Psoas muscle (tissue), 7 donors: ENCODE measurements at regions not wholly inside any gene's neighbourhood (a gene's known extent, or its start where the extent isn't known, plus 50 kb on each side); places are given as distances from the start of the nearest gene placed in this dataset.

Experiments used
- ATAC-seq, 4 donors: fragments of 200-7000 bp; cut with Tn5 transposase; one replicate each; pipeline ENCODE4 v1.9.1; 2020; ENCODE audit warnings: moderate library complexity in 3 of 4, mild to moderate bottlenecking in 2 of 4
- DNase-seq, 2 donors: peaks; one replicate each; pipeline ENCODE4 v3.0.0-alpha.2; 2020
- H3K27ac ChIP-seq: fragments of 200-600 bp; one replicate; pipeline ENCODE4 v1.8.0; 2022
- H3K27me3 ChIP-seq, 3 donors: fragments of 200-600 bp in 1 of 3; one replicate each; pipeline versions ENCODE4 v1.6.1 to v1.8.0; 2013 to 2022; ENCODE audit warnings: low read length in 2 of 3, mild to moderate bottlenecking in 2 of 3, moderate library complexity in 1 of 3; ENCODE audit not compliant: insufficient read depth in 3 of 3
- H3K36me3 ChIP-seq, 2 donors: fragments of 200-600 bp in 1 of 2; one replicate each; pipeline versions ENCODE4 v1.6.1 to v1.8.0; 2013 to 2022; ENCODE audit warnings: low read depth in 1 of 2, mild to moderate bottlenecking in 1 of 2, moderate library complexity in 1 of 2; ENCODE audit not compliant: insufficient read depth in 1 of 2
- H3K4me1 ChIP-seq: fragments of 200-600 bp; one replicate; pipeline ENCODE4 v1.8.0; 2022
- H3K4me3 ChIP-seq: fragments of 200-600 bp; one replicate; pipeline ENCODE4 v1.8.0; 2022; ENCODE audit warnings: mild to moderate bottlenecking
- H3K9me3 ChIP-seq: fragments of 200-600 bp; one replicate; pipeline ENCODE4 v1.8.0; 2022
- CTCF ChIP-seq: fragments of 200-600 bp; IDR thresholded peaks from one replicate; pipeline ENCODE4 v1.8.0; 2022; ENCODE audit warnings: antibody characterized with exemption
- WGBS, 3 donors: extraction: QIAGEN DNeasy Blood & Tissue Kit; methylation state at CpG; one replicate each; pipeline versions ENCODE4 v1.1.6 to v1.1.7; 2013; 5-methylcytosine and 5-hydroxymethylcytosine counted together
- intact Hi-C, 2 donors: fragments of 100-400 bp; cut with DNase I; formaldehyde crosslinking; loops; one replicate each; pipeline versions ENCODE4 v1.11.0 to v1.14.2; 2022
- donor health status: healthy with polysubstance abuse.
- donor health status: DM: no; HTN: no; CAD: no; lungs with moderate emphysema.
- donor health status: Bipolar disorder and iron deficiency.
- donor health status: healthy.
- donor health status: DM: yes; HTN: yes; CAD: no.
- donor health status: DM: no; HTN: no; CAD: no.
- donor health status: DM: yes; HTN: yes; CAD: no.

GRCh38 chr3:76735152-76735551, 304.7 kb upstream of the ROBO2 start:
- intact Hi-C loops, result no loop called here
- no peak for ATAC-seq
- no peaks in the 10 kb centered on the region for H3K4me1 ChIP-seq
- no peaks in the 10 kb centered on the region for H3K27me3 ChIP-seq
- no peaks in the 10 kb centered on the region for H3K36me3 ChIP-seq
- TF ChIP-seq CTCF, result no peak
- DNase-seq, result no peak
- H3K27ac ChIP-seq, result no peak overlapping the region
- H3K4me3 ChIP-seq, result no peak overlapping the region
- H3K9me3 ChIP-seq, result no peaks in the 10 kb centered on the region
- 44 to 68% (median 66%) methylated on average over 3 of the region's 3 CpGs for WGBS, 3 donors

- Histone ChIP-seq H3K36me3 (no peaks in the 10 kb centered on the region), H3K27me3 (no peaks in the 10 kb centered on the region), H3K9me3 (no peaks in the 10 kb centered on the region), H3K4me1 (no peaks in the 10 kb centered on the region), H3K27ac (no peak overlapping the region), H3K4me3 (no peak overlapping the region)
- DNase-seq (no peak), ATAC-seq (no peak)
- intact Hi-C loops, result no loop called here
- WGBS, 3 donors, result 74 to 79% (median 78%) methylated on average over 2 of the region's 2 CpGs
- TF ChIP-seq CTCF, result no peak
Measured at GRCh38 chr3:76753599-76753998, 286.3 kb upstream of the ROBO2 start.

- ATAC-seq (no peak), DNase-seq (no peak)
- WGBS, 3 donors, result 68 to 75% (median 70%) methylated on average over 5 of the region's 5 CpGs
Measured at GRCh38 chr3:76754247-76754646, 285.7 kb upstream of the ROBO2 start.

GRCh38 chr3:76756577-76756976, 283.3 kb upstream of the ROBO2 start:
- no peak for TF ChIP-seq CTCF
- intact Hi-C loops, result no loop called here
- Histone ChIP-seq H3K36me3 (no peaks in the 10 kb centered on the region), H3K9me3 (no peaks in the 10 kb centered on the region), H3K4me1 (no peaks in the 10 kb centered on the region), H3K4me3 (no peak overlapping the region), H3K27ac (no peak overlapping the region), H3K27me3 (no peaks in the 10 kb centered on the region)
- no peak for DNase-seq
- ATAC-seq, result no peak
- WGBS, 3 donors, result 71 to 86% (median 76%) methylated on average over 8 of the region's 8 CpGs

More at GRCh38 chr3:76754247-76754646, 285.7 kb upstream of the ROBO2 start:
- no peaks in the 10 kb centered on the region for H3K27me3 ChIP-seq
- intact Hi-C loops, result no loop called here
- H3K36me3 ChIP-seq, result no peaks in the 10 kb centered on the region
- no peaks in the 10 kb centered on the region for H3K4me1 ChIP-seq
- no peaks in the 10 kb centered on the region for H3K9me3 ChIP-seq
- no peak overlapping the region for H3K27ac ChIP-seq
- no peak overlapping the region for H3K4me3 ChIP-seq
- no peak for TF ChIP-seq CTCF

GRCh38 chr3:76760336-76760735, 279.6 kb upstream of the ROBO2 start:
- no peak for TF ChIP-seq CTCF
- H3K27me3 ChIP-seq, result no peaks in the 10 kb centered on the region
- no peaks in the 10 kb centered on the region for H3K9me3 ChIP-seq
- H3K36me3 ChIP-seq, result no peaks in the 10 kb centered on the region
- ATAC-seq (no peak), DNase-seq (no peak)
- intact Hi-C loops, result no loop called here
- 43 to 55% (median 52%) methylated on average over 3 of the region's 3 CpGs for WGBS, 3 donors
- H3K27ac ChIP-seq, result no peak overlapping the region
- H3K4me3 ChIP-seq, result no peak overlapping the region
- no peaks in the 10 kb centered on the region for H3K4me1 ChIP-seq
